OCI-M2 (cell line): ENCODE measurements at regions not wholly inside any gene's neighbourhood (a gene's known extent, or its start where the extent isn't known, plus 50 kb on each side); places are given as distances from the start of the nearest gene placed in this dataset.
"Not testable (repeated sequence)": the region's sequence is repeated elsewhere in the genome, so short reads cannot be mapped to it uniquely, and the experiment has no call there.

Source experiments
- DNase-seq: peaks from one replicate; lab custom pipeline; 2025; ENCODE audit not compliant: unreplicated experiment; lab: John Stamatoyannopoulos, UW

DNA sequence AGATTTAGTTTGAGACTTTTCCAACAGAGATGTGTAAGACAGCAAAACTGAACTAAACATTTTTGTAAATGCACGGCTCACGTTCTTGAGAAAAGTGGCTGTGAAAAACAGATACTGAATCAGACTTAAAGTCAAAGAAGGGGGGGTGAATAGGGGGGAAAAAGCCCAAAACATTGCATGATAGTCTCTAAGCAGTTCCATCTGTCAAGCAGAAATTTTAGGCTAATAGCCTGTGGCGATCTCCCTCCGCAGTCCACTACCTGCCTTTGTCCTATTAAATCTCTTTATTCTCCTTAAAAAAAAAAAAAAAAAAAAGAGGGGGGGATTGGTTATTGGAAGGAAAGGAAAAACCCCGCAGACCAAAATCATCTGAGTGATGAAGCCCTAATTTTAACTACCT is 217.6 kb upstream of the NFIA start:
- DNase-seq = no peak

GRCh38 chr1:60863131-60863530 is 219.2 kb upstream of the NFIA start:
- no peak for DNase-seq

GRCh38 chr1:60861961-60862567 is 220.3 kb upstream of the NFIA start:
- no peak for DNase-seq

- no peak for DNase-seq
These were observed 223.2 kb upstream of the NFIA start for GRCh38 chr1:60859111-60859510.

- no peak for DNase-seq
These were observed 224.5 kb upstream of the NFIA start for GRCh38 chr1:60857851-60858250.

DNA sequence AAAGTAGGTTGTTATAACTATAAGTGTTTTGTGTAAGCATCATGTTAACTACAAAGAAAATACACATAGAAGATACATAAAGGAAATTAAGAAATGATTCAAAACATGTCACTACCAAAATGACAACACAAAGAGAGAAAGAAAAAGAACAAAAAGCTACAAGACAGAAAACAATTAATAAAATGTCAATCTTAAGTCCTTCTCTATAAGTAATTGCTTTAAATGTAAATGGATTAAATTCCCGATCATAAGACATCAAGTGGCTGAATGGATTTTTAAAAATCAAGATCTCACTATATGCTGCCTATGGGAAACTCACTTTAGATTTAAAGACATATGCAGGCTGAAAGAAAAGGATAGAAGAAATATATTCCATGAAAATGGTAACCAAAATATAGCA is 232.3 kb upstream of the NFIA start:
- no peak for DNase-seq

- DNase-seq = no peak
These were observed 233.0 kb upstream of the NFIA start for GRCh38 chr1:60849401-60849800.

DNA sequence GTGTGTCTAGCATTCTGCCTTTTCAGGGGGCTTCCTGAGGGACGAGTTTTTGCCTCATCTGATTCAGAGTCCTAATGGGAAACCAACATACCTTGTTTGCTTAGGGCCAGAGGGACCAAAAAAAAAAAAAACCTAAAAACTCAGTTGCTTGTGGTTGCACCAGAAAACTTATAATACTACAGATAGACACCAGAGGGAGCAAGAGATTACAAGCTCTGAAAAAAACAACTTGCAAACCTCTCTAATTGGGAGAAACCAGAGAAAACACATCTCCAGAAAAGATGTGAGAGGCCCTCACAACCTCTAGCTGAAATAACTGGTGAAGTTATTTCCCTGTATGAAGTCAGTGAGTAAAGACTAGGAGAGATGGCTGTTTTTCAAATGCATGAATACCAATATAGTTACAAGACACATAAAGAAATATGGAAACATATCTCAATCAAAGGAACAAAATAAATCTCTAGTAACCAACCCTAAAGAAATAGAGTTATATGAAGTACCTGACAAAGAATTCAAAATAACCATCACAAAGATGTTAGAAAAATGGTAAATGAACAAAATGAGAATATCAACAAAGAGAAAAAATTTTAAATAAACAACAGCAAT is 233.7 kb upstream of the NFIA start:
- no peak for DNase-seq

DNA sequence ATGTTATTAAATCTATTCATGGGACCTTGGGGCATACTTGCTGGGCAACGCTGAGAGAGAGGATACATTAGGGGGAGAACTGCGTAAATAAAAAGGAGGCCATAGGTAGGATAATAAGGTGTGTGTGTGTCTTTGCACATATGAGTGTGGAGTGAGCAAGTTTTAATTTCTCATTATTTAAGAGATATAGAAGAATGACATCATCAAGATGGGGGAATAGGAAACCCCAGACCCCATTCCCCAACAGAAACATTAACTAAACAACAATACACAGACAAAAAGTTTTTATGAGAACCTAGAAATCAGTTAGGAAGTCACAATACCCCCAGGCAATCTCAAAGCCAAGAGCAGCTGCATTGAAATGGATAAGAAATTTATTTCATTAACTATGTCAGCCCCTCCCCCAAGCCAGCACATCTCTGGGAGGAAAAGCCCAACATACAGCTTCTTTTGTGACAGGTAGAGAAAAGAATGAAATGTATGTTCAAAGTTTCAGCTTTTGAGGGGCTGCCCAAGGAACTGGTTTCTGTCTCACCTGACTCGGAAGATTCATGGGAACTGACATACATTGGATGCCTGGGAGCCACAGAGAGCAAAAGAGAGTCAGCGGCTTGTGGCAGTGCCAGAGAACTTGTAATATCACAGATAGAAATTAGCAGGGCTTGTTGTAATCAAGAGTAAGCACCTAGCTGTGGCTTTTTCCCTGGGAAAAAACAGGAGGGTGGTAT is 234.3 kb upstream of the NFIA start:
- no peak for DNase-seq

DNA sequence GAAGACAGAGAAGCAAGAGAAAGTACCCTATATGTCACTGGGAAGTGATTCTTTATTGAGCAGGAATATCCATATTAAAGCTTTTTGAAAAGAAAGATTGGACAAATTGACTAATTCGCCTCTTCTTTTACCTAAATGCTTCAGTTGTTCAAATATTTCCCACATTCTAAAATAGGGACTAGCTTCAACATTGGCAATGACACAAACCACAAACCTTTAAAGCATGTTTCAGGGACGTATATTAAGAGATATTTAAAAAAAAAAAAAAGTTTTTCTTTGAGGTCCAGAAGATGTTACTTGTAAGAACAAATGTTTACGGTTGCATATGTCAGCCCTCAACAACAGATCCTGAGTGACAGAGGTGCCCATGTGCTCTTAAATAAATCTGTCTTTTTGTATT is 235.0 kb upstream of the NFIA start:
- no peak for DNase-seq

GRCh38 chr1:60845659-60846058 is 236.7 kb upstream of the NFIA start:
- not testable (repeated sequence) for DNase-seq

DNA sequence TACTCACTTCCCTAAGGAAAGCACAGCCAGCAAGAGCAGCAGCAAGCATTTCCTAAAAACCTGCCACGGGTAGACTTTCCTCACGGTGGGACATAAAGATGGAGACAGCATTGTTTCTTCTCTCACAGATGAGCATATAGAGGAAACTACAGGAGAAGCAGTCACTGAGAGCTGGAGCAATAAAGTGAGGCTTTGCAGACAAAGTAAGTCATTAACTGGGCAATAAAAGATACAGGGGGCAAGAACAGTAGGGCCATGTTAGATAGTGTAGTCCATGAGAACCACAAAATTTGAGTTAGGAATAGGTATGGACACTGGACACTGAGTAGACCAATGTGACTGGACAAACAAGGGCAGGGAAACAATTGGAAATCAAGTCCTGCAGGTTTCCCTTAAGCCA is 240.1 kb upstream of the NFIA start:
- no peak for DNase-seq

GRCh38 chr1:60841116-60842046 is 241.0 kb upstream of the NFIA start:
- DNase-seq = no peak

- DNase-seq = not testable (repeated sequence)
These were observed 241.9 kb upstream of the NFIA start for GRCh38 chr1:60840476-60840875.

DNA sequence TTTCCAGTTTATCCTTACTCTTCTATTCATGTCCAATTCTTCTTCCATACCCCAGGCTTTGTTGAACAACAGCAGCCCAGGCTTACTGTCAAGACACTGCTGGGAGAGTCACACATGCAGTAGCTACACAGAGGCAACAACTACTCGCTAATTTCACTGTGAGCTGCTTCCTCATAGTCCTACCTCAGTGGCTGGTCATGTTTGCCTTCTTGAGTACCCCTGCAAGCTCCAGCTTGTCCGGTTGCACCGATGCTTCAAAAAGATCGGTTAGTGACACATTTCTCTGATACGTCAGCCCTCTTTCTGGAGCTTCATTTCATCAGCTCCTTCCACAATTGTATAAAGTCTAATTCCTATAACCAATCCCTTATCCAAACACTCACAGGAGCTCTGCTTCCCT is 246.7 kb upstream of the NFIA start:
- no peak for DNase-seq

GRCh38 chr1:60833173-60833572 is 249.2 kb upstream of the NFIA start:
- DNase-seq = no peak

- DNase-seq = no peak
These were observed 250.0 kb upstream of the NFIA start for GRCh38 chr1:60832367-60832766.

DNA sequence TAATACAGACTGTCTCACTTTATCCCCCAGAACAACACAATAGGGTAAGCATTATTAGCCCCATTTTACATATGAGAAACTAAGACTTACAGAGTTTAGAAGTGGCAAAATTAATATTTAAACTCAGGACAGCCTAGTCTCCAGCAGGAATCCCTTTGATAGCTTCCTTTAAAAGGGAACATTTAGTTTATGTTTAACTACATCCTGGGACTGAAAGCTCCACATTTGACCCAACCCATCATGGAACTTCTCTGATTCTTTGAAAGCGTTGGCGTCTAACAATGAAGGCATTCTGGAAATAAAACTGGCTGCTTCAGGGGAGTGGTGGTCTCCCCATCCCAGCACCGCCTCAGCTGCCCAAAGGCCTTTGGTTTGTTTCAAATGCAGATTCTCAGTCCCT is 250.6 kb upstream of the NFIA start:
- no peak for DNase-seq

DNA sequence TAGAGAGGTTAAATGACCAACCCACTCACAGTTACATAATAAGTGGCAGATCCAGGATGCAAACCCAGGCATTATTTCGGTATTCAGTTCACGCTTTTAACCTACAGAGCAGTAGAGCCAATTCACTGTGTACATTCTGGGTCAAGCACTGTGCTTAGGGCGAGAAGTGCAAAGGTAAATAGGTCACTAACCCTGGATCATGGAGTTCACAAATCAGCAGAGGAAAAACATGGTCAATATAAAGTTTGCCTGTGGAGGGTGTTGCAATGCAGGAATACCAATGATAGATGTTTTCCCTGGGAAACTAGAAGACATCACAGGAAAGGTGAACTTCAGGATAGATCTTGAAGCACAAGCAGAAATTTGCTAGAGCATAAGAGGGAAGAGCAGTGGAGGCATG is 253.4 kb upstream of the NFIA start:
- DNase-seq = no peak

GRCh38 chr1:60826320-60827094 is 255.9 kb upstream of the NFIA start:
- DNase-seq = no peak

- no peak for DNase-seq
These were observed 256.8 kb upstream of the NFIA start for GRCh38 chr1:60825593-60825992.
